Neuron (in vitro differentiated cells): ENCODE measurements at regions not wholly inside any gene's neighbourhood (a gene's known extent, or its start where the extent isn't known, plus 50 kb on each side); places are given as distances from the start of the nearest gene placed in this dataset.
A peak's percentile ranks its signal among the peaks of the same experiment; 100 is the strongest.

Experiments
- H2AFZ ChIP-seq: one replicate; pipeline ENCODE4 v1.6.1; 2013; ENCODE audit warnings: low read depth, mild to moderate bottlenecking, inconsistent platforms, low read length, moderate library complexity
- H3K27me3 ChIP-seq: one replicate; pipeline ENCODE4 v1.6.1; 2013; ENCODE audit warnings: low read length; ENCODE audit not compliant: insufficient read depth
- H3K36me3 ChIP-seq: one replicate; pipeline ENCODE4 v1.6.1; 2013; ENCODE audit warnings: low read length; ENCODE audit not compliant: insufficient read depth
- H3K4me1 ChIP-seq: one replicate; pipeline ENCODE4 v1.6.1; 2013; ENCODE audit warnings: low read length; ENCODE audit not compliant: insufficient read depth
- H3K4me3 ChIP-seq: 2 replicates; pipeline ENCODE4 v1.5.1; 2013; ENCODE audit warnings: mild to moderate bottlenecking, low read length, moderate library complexity
- H3K9me3 ChIP-seq: one replicate; pipeline ENCODE4 v1.6.1; 2013; ENCODE audit warnings: low read length

GRCh38 chr5:117869596-117869995 is 1118.8 kb downstream of the DTWD2 start:
- no peaks in the 10 kb centered on the region for H3K36me3 ChIP-seq
- H3K4me1 ChIP-seq, result no peaks in the 10 kb centered on the region
- no peaks in the 10 kb centered on the region for H3K9me3 ChIP-seq
- H3K27me3 ChIP-seq, result no peaks in the 10 kb centered on the region
- no peak overlapping the region for H3K4me3 ChIP-seq
- H2AFZ ChIP-seq, result no peak overlapping the region

- no peaks in the 10 kb centered on the region for H3K27me3 ChIP-seq
- H2AFZ ChIP-seq, result no peak overlapping the region
- no peak overlapping the region for H3K4me3 ChIP-seq
- peaks cover 2% of the 10 kb centered on the region for H3K4me1 ChIP-seq
- H3K9me3 ChIP-seq, result no peaks in the 10 kb centered on the region
- no peaks in the 10 kb centered on the region for H3K36me3 ChIP-seq
Observed at GRCh38 chr5:117863586-117864296, 1124.6 kb downstream of the DTWD2 start.

- Histone ChIP-seq H3K27me3 (no peaks in the 10 kb centered on the region), H3K4me3 (no peak overlapping the region), H3K36me3 (no peaks in the 10 kb centered on the region), H3K4me1 (peaks cover 2% of the 10 kb centered on the region), H2AFZ (peak overlapping the region; percentile 52), H3K9me3 (no peaks in the 10 kb centered on the region)
Observed at GRCh38 chr5:117860550-117860949, 1127.8 kb downstream of the DTWD2 start.

GRCh38 chr5:117859176-117859575 is 1129.2 kb downstream of the DTWD2 start:
- Histone ChIP-seq H3K9me3 (no peaks in the 10 kb centered on the region), H3K36me3 (no peaks in the 10 kb centered on the region), H3K4me3 (no peak overlapping the region), H3K4me1 (peaks cover 2% of the 10 kb centered on the region), H2AFZ (no peak overlapping the region), H3K27me3 (no peaks in the 10 kb centered on the region)

- Histone ChIP-seq H2AFZ (no peak overlapping the region), H3K36me3 (no peaks in the 10 kb centered on the region), H3K9me3 (no peaks in the 10 kb centered on the region), H3K27me3 (no peaks in the 10 kb centered on the region), H3K4me1 (peaks cover 2% of the 10 kb centered on the region), H3K4me3 (no peak overlapping the region)
Observed at GRCh38 chr5:117856713-117857112, 1131.6 kb downstream of the DTWD2 start.

GRCh38 chr5:117837786-117838185 is 1150.6 kb downstream of the DTWD2 start:
- no peaks in the 10 kb centered on the region for H3K36me3 ChIP-seq
- H3K27me3 ChIP-seq, result no peaks in the 10 kb centered on the region
- no peak overlapping the region for H3K4me3 ChIP-seq
- no peak overlapping the region for H2AFZ ChIP-seq
- no peaks in the 10 kb centered on the region for H3K4me1 ChIP-seq
- H3K9me3 ChIP-seq, result no peaks in the 10 kb centered on the region

- H3K4me3 ChIP-seq, result no peak overlapping the region
- H3K4me1 ChIP-seq, result no peaks in the 10 kb centered on the region
- H3K9me3 ChIP-seq, result no peaks in the 10 kb centered on the region
- no peaks in the 10 kb centered on the region for H3K36me3 ChIP-seq
- no peaks in the 10 kb centered on the region for H3K27me3 ChIP-seq
- H2AFZ ChIP-seq, result no peak overlapping the region
Observed at GRCh38 chr5:117833691-117834090, 1154.7 kb downstream of the DTWD2 start.

- no peaks in the 10 kb centered on the region for H3K4me1 ChIP-seq
Observed at GRCh38 chr5:117829646-117830045, 1158.7 kb downstream of the DTWD2 start.

GRCh38 chr5:117813850-117814249 is 1174.5 kb downstream of the DTWD2 start:
- Histone ChIP-seq H3K36me3 (no peaks in the 10 kb centered on the region), H2AFZ (no peak overlapping the region), H3K4me1 (no peaks in the 10 kb centered on the region), H3K4me3 (no peak overlapping the region), H3K9me3 (no peaks in the 10 kb centered on the region), H3K27me3 (no peaks in the 10 kb centered on the region)

More at GRCh38 chr5:117829646-117830045, 1158.7 kb downstream of the DTWD2 start:
- H3K4me3 ChIP-seq, result no peak overlapping the region
- no peaks in the 10 kb centered on the region for H3K27me3 ChIP-seq
- H2AFZ ChIP-seq, result no peak overlapping the region
- no peaks in the 10 kb centered on the region for H3K9me3 ChIP-seq
- no peaks in the 10 kb centered on the region for H3K36me3 ChIP-seq

GRCh38 chr5:117812861-117813260 is 1175.5 kb downstream of the DTWD2 start:
- Histone ChIP-seq H3K27me3 (no peaks in the 10 kb centered on the region), H2AFZ (no peak overlapping the region), H3K36me3 (no peaks in the 10 kb centered on the region), H3K9me3 (no peaks in the 10 kb centered on the region), H3K4me1 (no peaks in the 10 kb centered on the region), H3K4me3 (no peak overlapping the region)

- no peaks in the 10 kb centered on the region for H3K36me3 ChIP-seq
- H3K27me3 ChIP-seq, result no peaks in the 10 kb centered on the region
- no peaks in the 10 kb centered on the region for H3K9me3 ChIP-seq
- H3K4me1 ChIP-seq, result no peaks in the 10 kb centered on the region
- H3K4me3 ChIP-seq, result no peak overlapping the region
- no peak overlapping the region for H2AFZ ChIP-seq
Observed at GRCh38 chr5:117809251-117809650, 1179.1 kb downstream of the DTWD2 start.

- no peak overlapping the region for H3K4me3 ChIP-seq
- no peaks in the 10 kb centered on the region for H3K4me1 ChIP-seq
- H2AFZ ChIP-seq, result no peak overlapping the region
- no peaks in the 10 kb centered on the region for H3K27me3 ChIP-seq
- no peaks in the 10 kb centered on the region for H3K9me3 ChIP-seq
- H3K36me3 ChIP-seq, result no peaks in the 10 kb centered on the region
Observed at GRCh38 chr5:117805058-117805457, 1183.3 kb downstream of the DTWD2 start.

- H2AFZ ChIP-seq, result no peak overlapping the region
- H3K27me3 ChIP-seq, result no peaks in the 10 kb centered on the region
- H3K4me3 ChIP-seq, result no peak overlapping the region
- H3K36me3 ChIP-seq, result no peaks in the 10 kb centered on the region
- H3K9me3 ChIP-seq, result no peaks in the 10 kb centered on the region
- H3K4me1 ChIP-seq, result no peaks in the 10 kb centered on the region
Observed at GRCh38 chr5:117803533-117803932, 1184.8 kb downstream of the DTWD2 start.

GRCh38 chr5:117801583-117801982 is 1186.8 kb downstream of the DTWD2 start:
- Histone ChIP-seq H3K36me3 (no peaks in the 10 kb centered on the region), H3K4me1 (no peaks in the 10 kb centered on the region), H3K9me3 (no peaks in the 10 kb centered on the region), H3K27me3 (no peaks in the 10 kb centered on the region), H3K4me3 (no peak overlapping the region), H2AFZ (no peak overlapping the region)
